WTC11 (cell line): ENCODE measurements at regions not wholly inside any gene's neighbourhood (a gene's known extent, or its start where the extent isn't known, plus 50 kb on each side); places are given as distances from the start of the nearest gene placed in this dataset.

Experiments used
- ATAC-seq: fragments of 200-7000 bp; cut with Tn5 transposase; 2 replicates; pipeline ENCODE4 v1.10.0; 2021; ENCODE audit warnings: mild to moderate bottlenecking, moderate library complexity
- CTCF ChIA-PET: fragments of 300-600 bp; sonication (Branson Sonifier 250); formaldehyde crosslinking; loops from one replicate; lab custom pipeline; 2021; ENCODE audit warnings: antibody characterized with exemption; lab: Charles Lee
- POLR2A ChIA-PET: fragments of 350-600 bp; sonication (Branson Sonifier 250); formaldehyde crosslinking; loops from one replicate; lab custom pipeline; 2021; ENCODE audit warnings: antibody characterized with exemption; lab: Charles Lee
- DNase-seq: peaks from one replicate; pipeline ENCODE4 v3.0.0; 2021; ENCODE audit warnings: low spot score
- H3K27ac Mint-ChIP-seq: 2 replicates; pipeline ENCODE4 v1.8.0; 2021; ENCODE audit warnings: mixed read lengths
- H3K27me3 Mint-ChIP-seq: 2 replicates; pipeline ENCODE4 v1.8.0; 2021; ENCODE audit warnings: low read depth, mild to moderate bottlenecking, moderate library complexity, mixed read lengths
- H3K36me3 Mint-ChIP-seq: 2 replicates; pipeline ENCODE4 v1.8.0; 2021; ENCODE audit warnings: mixed read lengths
- H3K4me1 Mint-ChIP-seq: 2 replicates; pipeline ENCODE4 v1.8.0; 2022; ENCODE audit warnings: mixed read lengths
- H3K4me3 Mint-ChIP-seq: 2 replicates; pipeline ENCODE4 v1.8.0; 2021; ENCODE audit warnings: mild to moderate bottlenecking, moderate library complexity, mixed read lengths
- H3K9me3 Mint-ChIP-seq: 2 replicates; pipeline ENCODE4 v1.8.0; 2021; ENCODE audit warnings: mixed read lengths
- CDX4 ChIP-seq: fragments of 250-450 bp; sonication (Bioruptor Pico); IDR thresholded peaks from 2 replicates; pipeline ENCODE4 v1.9.0; 2021; ENCODE audit warnings: moderate library complexity, mild to moderate bottlenecking, inconsistent platforms, borderline replicate concordance
- CREM ChIP-seq: sonication (generic); formaldehyde crosslinking; IDR thresholded peaks from 2 replicates; pipeline ENCODE4 v1.8.1; 2022; ENCODE audit warnings: mild to moderate bottlenecking, missing genetic modification reagents, moderate library complexity
- ESRRA ChIP-seq: sonication (generic); formaldehyde crosslinking; IDR thresholded peaks from 2 replicates; pipeline ENCODE4 v1.8.1; 2022; ENCODE audit warnings: mild to moderate bottlenecking, missing genetic modification reagents, borderline replicate concordance
- FOXP4 ChIP-seq: sonication (generic); formaldehyde crosslinking; IDR thresholded peaks from 2 replicates; pipeline ENCODE4 v1.8.0; 2022; ENCODE audit warnings: mild to moderate bottlenecking, missing genetic modification reagents
- GTF2I ChIP-seq: fragments of 250-450 bp; sonication (Bioruptor Pico); conservative IDR thresholded peaks from 2 replicates; pipeline ENCODE4 v1.4.0; 2021; ENCODE audit warnings: mild to moderate bottlenecking
- MYBL2 ChIP-seq: sonication (generic); formaldehyde crosslinking; IDR thresholded peaks from 2 replicates; pipeline ENCODE4 v1.8.1; 2023; ENCODE audit warnings: mild to moderate bottlenecking, moderate library complexity, missing genetic modification reagents
- NR2C2 ChIP-seq: sonication (generic); formaldehyde crosslinking; IDR thresholded peaks from 2 replicates; pipeline ENCODE4 v1.8.0; 2022; ENCODE audit warnings: mild to moderate bottlenecking, missing genetic modification reagents
- PRDM15 ChIP-seq: sonication (generic); formaldehyde crosslinking; IDR thresholded peaks from 2 replicates; pipeline ENCODE4 v1.8.0; 2022; ENCODE audit warnings: missing genetic modification reagents
- STAT6 ChIP-seq: sonication (generic); formaldehyde crosslinking; conservative IDR thresholded peaks from 2 replicates; pipeline ENCODE4 v1.8.1; 2023; ENCODE audit warnings: mild to moderate bottlenecking, low read depth, missing genetic modification reagents, moderate library complexity
- USF2 ChIP-seq: sonication (generic); formaldehyde crosslinking; IDR thresholded peaks from 2 replicates; pipeline ENCODE4 v1.8.1; 2023; ENCODE audit warnings: mild to moderate bottlenecking, missing genetic modification reagents, moderate library complexity
- ZNF416 ChIP-seq: fragments of 250-450 bp; sonication (Bioruptor Pico); IDR thresholded peaks from 2 replicates; pipeline ENCODE4 v1.9.0; 2021; ENCODE audit warnings: mild to moderate bottlenecking, inconsistent platforms
- ZSCAN18 ChIP-seq: fragments of 250-450 bp; sonication (Bioruptor Pico); IDR thresholded peaks from 2 replicates; pipeline ENCODE4 v2.1.2; 2022; ENCODE audit warnings: mild to moderate bottlenecking, moderate library complexity

- ATAC-seq, result no peak
- no peak for TF ChIP-seq PRDM15
- no peak for TF ChIP-seq MYBL2 (CRISPR knock-in tag)
- TF ChIP-seq NR2C2 (CRISPR knock-in tag), result no peak
- TF ChIP-seq STAT6 (CRISPR knock-in tag), result no peak
- TF ChIP-seq USF2 (CRISPR knock-in tag), result no peak
- TF ChIP-seq ZSCAN18, result no peak
- TF ChIP-seq CDX4 (CRISPR knock-in tag), result no peak
- TF ChIP-seq ESRRA, result no peak
- TF ChIP-seq GTF2I, result no peak
- no peak for TF ChIP-seq CREM (CRISPR knock-in tag)
- TF ChIP-seq, all 79 proteins: peak for 0
- Mint-ChIP-seq H3K36me3 (no peaks in the 10 kb centered on the region), H3K27me3 (no peaks in the 10 kb centered on the region), H3K27ac (no peak overlapping the region), H3K4me1 (peaks cover 24% of the 10 kb centered on the region), H3K4me3 (no peak overlapping the region), H3K9me3 (no peaks in the 10 kb centered on the region)
- no peak for DNase-seq
- CTCF ChIA-PET, result interaction anchor here (1.6 kb wide), 1 partner anchor 52 kb away, joined by 4 read pairs; no protein-coding TSS in a partner anchor
- POLR2A ChIA-PET, result no interaction called here
Observed at GRCh38 chr1:216892581-216893160, 169.4 kb upstream of the ESRRG start.

GRCh38 chr1:216890871-216891270 is 167.6 kb upstream of the ESRRG start:
- H3K27ac Mint-ChIP-seq, result no peak overlapping the region
- H3K36me3 Mint-ChIP-seq, result no peaks in the 10 kb centered on the region
- H3K4me1 Mint-ChIP-seq, result peaks cover 30% of the 10 kb centered on the region
- H3K27me3 Mint-ChIP-seq, result no peaks in the 10 kb centered on the region
- DNase-seq (no peak), ATAC-seq (no peak)
- H3K4me3 Mint-ChIP-seq, result no peak overlapping the region
- TF ChIP-seq CDX4 (CRISPR knock-in tag), result no peak
- TF ChIP-seq PRDM15, result no peak
- no peak for TF ChIP-seq ZNF416
- TF ChIP-seq FOXP4 (CRISPR knock-in tag), result no peak
- POLR2A ChIA-PET, result no interaction called here
- CTCF ChIA-PET, result no interaction called here
- no peaks in the 10 kb centered on the region for H3K9me3 Mint-ChIP-seq
